ENCODE measurements at regions not wholly inside any gene's neighbourhood (a gene's known extent, or its start where the extent isn't known, plus 50 kb on each side); places are given as distances from the start of the nearest gene placed in this dataset.

- intact Hi-C loops (cut with micrococcal nuclease) = no loop called here
- no peak for DNase-seq
- no peaks in the 10 kb centered on the region for H3K9me3 Mint-ChIP-seq
- no peaks in the 10 kb centered on the region for H3K36me3 ChIP-seq (ENCODE audit: control insufficient read depth, insufficient read depth, low read length)
- H3K27ac Mint-ChIP-seq = no peak overlapping the region
- ATAC-seq = no peak
- no peak for TF ChIP-seq CTCF (IDR thresholded peaks at IDR 0.05)
- H3K4me1 Mint-ChIP-seq = no peaks in the 10 kb centered on the region
- H3K27ac ChIP-seq (ENCODE audit: low read length) = no peak overlapping the region
- H3K4me3 Mint-ChIP-seq = no peak overlapping the region
- H3K9me3 ChIP-seq (ENCODE audit: control insufficient read depth, insufficient read depth, low read length) = no peaks in the 10 kb centered on the region
- H3K4me1 ChIP-seq (ENCODE audit: control insufficient read depth, insufficient read depth, low read length) = no peaks in the 10 kb centered on the region
- peaks cover 3 to 30% of the 10 kb centered on the region in 2 donors for H3K27me3 Mint-ChIP-seq (ENCODE audit: low read depth in 2 of 2)
- WGBS (ENCODE audit: insufficient coverage) = 86% methylated on average over 5 of the region's 8 CpGs
- H3K36me3 Mint-ChIP-seq = no peaks in the 10 kb centered on the region
- no peak overlapping the region for H3K4me3 ChIP-seq (ENCODE audit: low read length)
- no peaks in the 10 kb centered on the region for H3K27me3 ChIP-seq (ENCODE audit: control insufficient read depth, insufficient read depth, low read length)
Measured at GRCh38 chr9:87160148-87161102, 213.1 kb upstream of the GAS1 start.

GRCh38 chr9:87167161-87167560 is 219.9 kb upstream of the GAS1 start:
- DNase-seq = no peak
- 86% methylated on average over 5 of the region's 5 CpGs for WGBS (ENCODE audit: insufficient coverage)
- Histone ChIP-seq H3K9me3 (ENCODE audit: control insufficient read depth, insufficient read depth, low read length) (no peaks in the 10 kb centered on the region), H3K36me3 (ENCODE audit: control insufficient read depth, insufficient read depth, low read length) (no peaks in the 10 kb centered on the region), H3K27me3 (ENCODE audit: control insufficient read depth, insufficient read depth, low read length) (peaks cover 7% of the 10 kb centered on the region), H3K27ac (ENCODE audit: low read length) (no peak overlapping the region), H3K4me1 (ENCODE audit: control insufficient read depth, insufficient read depth, low read length) (no peaks in the 10 kb centered on the region), H3K4me3 (ENCODE audit: low read length) (no peak overlapping the region)
- no peak for ATAC-seq
- H3K4me1 Mint-ChIP-seq = no peaks in the 10 kb centered on the region
- no peak overlapping the region for H3K4me3 Mint-ChIP-seq
- no peak for TF ChIP-seq CTCF (IDR thresholded peaks at IDR 0.05)
- peaks cover 14 to 30% of the 10 kb centered on the region in 2 donors for H3K27me3 Mint-ChIP-seq (ENCODE audit: low read depth in 2 of 2)
- no peaks in the 10 kb centered on the region for H3K36me3 Mint-ChIP-seq
- no peak overlapping the region for H3K27ac Mint-ChIP-seq
- intact Hi-C loops (cut with micrococcal nuclease) = no loop called here
- H3K9me3 Mint-ChIP-seq = no peaks in the 10 kb centered on the region

- DNase-seq = no peak
- no peak overlapping the region for H3K4me3 ChIP-seq (ENCODE audit: low read length)
- intact Hi-C loops (cut with micrococcal nuclease) = no loop called here
- H3K9me3 Mint-ChIP-seq = no peaks in the 10 kb centered on the region
- H3K36me3 Mint-ChIP-seq = no peaks in the 10 kb centered on the region
- H3K27ac Mint-ChIP-seq = no peak overlapping the region
- peaks cover 14 to 30% of the 10 kb centered on the region in 2 donors for H3K27me3 Mint-ChIP-seq (ENCODE audit: low read depth in 2 of 2)
- H3K27ac ChIP-seq (ENCODE audit: low read length) = no peak overlapping the region
- no peaks in the 10 kb centered on the region for H3K4me1 Mint-ChIP-seq
- WGBS (ENCODE audit: insufficient coverage) = 100% methylated on average over 3 of the region's 4 CpGs
- no peak for ATAC-seq
- TF ChIP-seq CTCF (IDR thresholded peaks at IDR 0.05) = no peak
- no peak overlapping the region for H3K4me3 Mint-ChIP-seq
- no peaks in the 10 kb centered on the region for H3K36me3 ChIP-seq (ENCODE audit: control insufficient read depth, insufficient read depth, low read length)
- no peaks in the 10 kb centered on the region for H3K9me3 ChIP-seq (ENCODE audit: control insufficient read depth, insufficient read depth, low read length)
- H3K27me3 ChIP-seq (ENCODE audit: control insufficient read depth, insufficient read depth, low read length) = peaks cover 7% of the 10 kb centered on the region
- H3K4me1 ChIP-seq (ENCODE audit: control insufficient read depth, insufficient read depth, low read length) = no peaks in the 10 kb centered on the region
Measured at GRCh38 chr9:87167582-87167981, 220.3 kb upstream of the GAS1 start.

- H3K9me3 Mint-ChIP-seq = peaks cover 2 to 4% of the 10 kb centered on the region in 2 donors
- peaks cover 0 to 14% of the 10 kb centered on the region in 2 donors for H3K27me3 Mint-ChIP-seq (ENCODE audit: low read depth in 2 of 2)
- Histone ChIP-seq H3K27ac (ENCODE audit: low read length) (no peak overlapping the region), H3K9me3 (ENCODE audit: control insufficient read depth, insufficient read depth, low read length) (no peaks in the 10 kb centered on the region), H3K36me3 (ENCODE audit: control insufficient read depth, insufficient read depth, low read length) (no peaks in the 10 kb centered on the region), H3K27me3 (ENCODE audit: control insufficient read depth, insufficient read depth, low read length) (peaks cover 2% of the 10 kb centered on the region), H3K4me1 (ENCODE audit: control insufficient read depth, insufficient read depth, low read length) (no peaks in the 10 kb centered on the region), H3K4me3 (ENCODE audit: low read length) (no peak overlapping the region)
- H3K36me3 Mint-ChIP-seq = no peaks in the 10 kb centered on the region
- no peak overlapping the region for H3K4me3 Mint-ChIP-seq
- H3K27ac Mint-ChIP-seq = no peak overlapping the region
- no peak for DNase-seq
- no peak for ATAC-seq
- no peaks in the 10 kb centered on the region for H3K4me1 Mint-ChIP-seq
- intact Hi-C loops (cut with micrococcal nuclease) = no loop called here
- TF ChIP-seq CTCF (IDR thresholded peaks at IDR 0.05) = no peak
Measured at GRCh38 chr9:87178302-87178701, 231.0 kb upstream of the GAS1 start.
